ENCODE measurements at regions not wholly inside any gene's neighbourhood (a gene's known extent, or its start where the extent isn't known, plus 50 kb on each side); places are given as distances from the start of the nearest gene placed in this dataset.

DNA sequence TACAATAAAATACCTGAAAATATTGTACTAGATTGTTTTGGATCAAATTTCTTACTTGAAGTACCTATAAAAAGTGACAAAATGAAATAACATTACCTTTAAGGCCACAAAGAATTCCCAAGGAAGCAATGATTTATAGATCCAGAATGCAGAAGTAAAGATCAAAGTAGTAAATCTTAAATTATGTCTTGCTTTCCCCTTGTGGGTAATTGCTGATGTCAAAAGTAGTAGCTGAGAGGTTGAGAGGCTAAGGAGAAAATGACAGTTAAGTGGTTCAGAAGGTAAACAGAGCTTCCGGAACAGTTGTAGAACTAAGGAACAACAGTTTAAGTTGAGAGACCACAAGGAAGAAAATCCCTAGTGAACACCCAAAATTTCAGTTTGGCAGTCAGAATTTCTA, 358.3 kb downstream of the GABRG1 start:
- H3F3A ChIP-seq (ENCODE audit: low read length, unreplicated experiment) = no peaks in the 10 kb centered on the region
- ChIA-PET CTCF (no interaction called here), POLR2A (ENCODE audit: unreplicated experiment) (no interaction called here)
- TF ChIP-seq EZH2 (IDR thresholded peaks at IDR 0.05; ENCODE audit: low read length, unreplicated experiment) = no peak
- TF ChIP-seq, protein P1, sequence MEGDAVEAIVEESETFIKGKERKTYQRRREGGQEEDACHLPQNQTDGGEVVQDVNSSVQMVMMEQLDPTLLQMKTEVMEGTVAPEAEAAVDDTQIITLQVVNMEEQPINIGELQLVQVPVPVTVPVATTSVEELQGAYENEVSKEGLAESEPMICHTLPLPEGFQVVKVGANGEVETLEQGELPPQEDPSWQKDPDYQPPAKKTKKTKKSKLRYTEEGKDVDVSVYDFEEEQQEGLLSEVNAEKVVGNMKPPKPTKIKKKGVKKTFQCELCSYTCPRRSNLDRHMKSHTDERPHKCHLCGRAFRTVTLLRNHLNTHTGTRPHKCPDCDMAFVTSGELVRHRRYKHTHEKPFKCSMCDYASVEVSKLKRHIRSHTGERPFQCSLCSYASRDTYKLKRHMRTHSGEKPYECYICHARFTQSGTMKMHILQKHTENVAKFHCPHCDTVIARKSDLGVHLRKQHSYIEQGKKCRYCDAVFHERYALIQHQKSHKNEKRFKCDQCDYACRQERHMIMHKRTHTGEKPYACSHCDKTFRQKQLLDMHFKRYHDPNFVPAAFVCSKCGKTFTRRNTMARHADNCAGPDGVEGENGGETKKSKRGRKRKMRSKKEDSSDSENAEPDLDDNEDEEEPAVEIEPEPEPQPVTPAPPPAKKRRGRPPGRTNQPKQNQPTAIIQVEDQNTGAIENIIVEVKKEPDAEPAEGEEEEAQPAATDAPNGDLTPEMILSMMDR (conservative IDR thresholded peaks at IDR 0.05; ENCODE audit: low read depth, low read length) = no peak
- no peak for TF ChIP-seq EZH2phosphoT487 (IDR thresholded peaks at IDR 0.05; ENCODE audit: borderline replicate concordance, low read length)
- H3K4me1 ChIP-seq (ENCODE audit: insufficient read depth, low read length) = no peaks in the 10 kb centered on the region
- H3K27me3 ChIP-seq (ENCODE audit: low read length) = no peaks in the 10 kb centered on the region
- H4K20me1 ChIP-seq (ENCODE audit: low read length) = no peaks in the 10 kb centered on the region
- no peak overlapping the region for H2AFZ ChIP-seq (ENCODE audit: low read length)
- H3K36me3 ChIP-seq (ENCODE audit: low read depth, low read length) = no peaks in the 10 kb centered on the region
- ATAC-seq (no peak), DNase-seq (no peak)
- H3K9ac ChIP-seq (ENCODE audit: low read length) = no peak overlapping the region
- no peak overlapping the region for H3K4me2 ChIP-seq (ENCODE audit: low read length)
- no peaks in the 10 kb centered on the region for H3K9me2 ChIP-seq (replicated peaks; ENCODE audit: low read length)
- no peaks in the 10 kb centered on the region for H3K79me2 ChIP-seq (ENCODE audit: low read length)
- intact Hi-C loops (cut with micrococcal nuclease) = no loop called here
- no peak overlapping the region for H3K27ac ChIP-seq (ENCODE audit: low read length)
- no peak overlapping the region for H3K4me3 ChIP-seq (ENCODE audit: low read length)
- H3K9me3 ChIP-seq (ENCODE audit: low read length) = no peaks in the 10 kb centered on the region
- BruUV-seq (replicated peaks) = no TSS peak

DNA sequence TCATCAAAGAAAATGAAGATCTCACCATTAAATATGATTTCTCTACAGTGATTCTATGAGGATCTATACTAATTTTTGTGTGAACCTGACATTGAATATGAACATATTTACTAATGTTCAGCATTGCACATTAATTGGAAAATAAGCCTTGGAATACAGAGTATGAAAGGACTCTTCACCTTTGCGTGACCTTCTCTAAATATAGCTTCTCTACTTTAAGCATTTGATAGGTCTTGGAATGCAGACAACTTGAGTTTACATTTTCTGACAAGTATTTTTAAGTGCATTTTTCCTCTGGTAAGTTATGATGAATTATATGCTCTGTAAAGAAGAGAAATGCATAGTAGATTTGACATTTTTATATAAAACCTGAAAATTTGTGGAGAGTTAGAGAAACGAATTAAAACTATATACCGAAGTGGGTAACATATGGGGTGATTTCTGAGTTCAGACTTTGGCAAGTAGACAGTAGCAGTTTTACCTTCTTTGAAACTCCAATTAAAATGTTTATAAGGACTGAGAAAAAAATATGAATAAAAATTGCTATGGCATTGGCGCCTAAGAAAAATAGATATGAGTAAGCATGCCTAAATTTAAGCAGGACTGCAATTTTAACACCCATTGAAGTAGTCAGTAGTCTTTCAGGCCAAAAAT, 371.9 kb downstream of the GABRG1 start:
- CTCF ChIA-PET = no interaction called here
- no peak overlapping the region for H3K4me3 ChIP-seq (ENCODE audit: low read length)
- H4K20me1 ChIP-seq (ENCODE audit: low read length) = no peaks in the 10 kb centered on the region
- H3K9ac ChIP-seq (ENCODE audit: low read length) = no peak overlapping the region
- no peak overlapping the region for H3K4me2 ChIP-seq (ENCODE audit: low read length)
- intact Hi-C loops (cut with micrococcal nuclease) = no loop called here
- no peaks in the 10 kb centered on the region for H3K79me2 ChIP-seq (ENCODE audit: low read length)
- ATAC-seq = no peak
- no peaks in the 10 kb centered on the region for H3F3A ChIP-seq (ENCODE audit: low read length, unreplicated experiment)
- no peak overlapping the region for H3K27ac ChIP-seq (ENCODE audit: low read length)
- DNase-seq = no peak
- H3K4me1 ChIP-seq (ENCODE audit: insufficient read depth, low read length) = no peaks in the 10 kb centered on the region
- TF ChIP-seq EZH2phosphoT487 (IDR thresholded peaks at IDR 0.05; ENCODE audit: borderline replicate concordance, low read length) = no peak
- TF ChIP-seq, protein P1 (conservative IDR thresholded peaks at IDR 0.05; ENCODE audit: low read depth, low read length) = no peak
- no peak for TF ChIP-seq EZH2 (IDR thresholded peaks at IDR 0.05; ENCODE audit: low read length, unreplicated experiment)
- no peaks in the 10 kb centered on the region for H3K9me2 ChIP-seq (replicated peaks; ENCODE audit: low read length)
- no peaks in the 10 kb centered on the region for H3K27me3 ChIP-seq (ENCODE audit: low read length)
- POLR2A ChIA-PET (ENCODE audit: unreplicated experiment) = no interaction called here
- no peaks in the 10 kb centered on the region for H3K9me3 ChIP-seq (ENCODE audit: low read length)
- no peak overlapping the region for H2AFZ ChIP-seq (ENCODE audit: low read length)
- BruUV-seq (replicated peaks) = no TSS peak
- no peaks in the 10 kb centered on the region for H3K36me3 ChIP-seq (ENCODE audit: low read depth, low read length)

DNA sequence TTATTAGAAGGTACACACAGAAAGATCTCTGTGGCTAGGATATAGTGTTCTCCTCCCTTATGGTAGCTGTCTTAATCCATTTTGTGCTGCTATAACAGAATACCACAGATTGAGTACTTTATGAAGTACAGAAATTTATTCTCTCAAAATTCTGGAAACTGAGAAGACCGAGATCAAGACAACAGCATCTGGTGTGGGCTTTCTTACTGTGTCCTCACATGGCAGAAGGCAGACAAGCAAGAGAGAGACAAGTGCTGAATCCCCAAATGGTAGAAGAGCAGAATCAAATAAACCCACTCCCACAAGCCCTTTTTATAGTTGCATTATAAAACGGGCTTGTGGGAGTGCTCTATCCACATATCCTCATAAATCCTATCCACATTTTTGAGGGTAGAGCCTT, 373.1 kb downstream of the GABRG1 start:
- Histone ChIP-seq H3K9me3 (ENCODE audit: low read length) (no peaks in the 10 kb centered on the region), H2AFZ (ENCODE audit: low read length) (no peak overlapping the region), H3F3A (ENCODE audit: low read length, unreplicated experiment) (no peaks in the 10 kb centered on the region), H3K4me2 (ENCODE audit: low read length) (no peak overlapping the region), H3K27me3 (ENCODE audit: low read length) (no peaks in the 10 kb centered on the region), H4K20me1 (ENCODE audit: low read length) (no peaks in the 10 kb centered on the region), H3K9me2 (replicated peaks; ENCODE audit: low read length) (no peaks in the 10 kb centered on the region), H3K4me3 (ENCODE audit: low read length) (no peak overlapping the region), H3K9ac (ENCODE audit: low read length) (no peak overlapping the region), H3K36me3 (ENCODE audit: low read depth, low read length) (no peaks in the 10 kb centered on the region), H3K79me2 (ENCODE audit: low read length) (no peaks in the 10 kb centered on the region), H3K27ac (ENCODE audit: low read length) (no peak overlapping the region), H3K4me1 (ENCODE audit: insufficient read depth, low read length) (no peaks in the 10 kb centered on the region)
- TF ChIP-seq EZH2phosphoT487 (IDR thresholded peaks at IDR 0.05; ENCODE audit: borderline replicate concordance, low read length) (no peak), EZH2 (IDR thresholded peaks at IDR 0.05; ENCODE audit: low read length, unreplicated experiment) (no peak)
- TF ChIP-seq, protein P1 (conservative IDR thresholded peaks at IDR 0.05; ENCODE audit: low read depth, low read length) = no peak
- no peak for DNase-seq
- ChIA-PET CTCF (no interaction called here), POLR2A (ENCODE audit: unreplicated experiment) (no interaction called here)
- intact Hi-C loops (cut with micrococcal nuclease) = no loop called here
- no TSS peak for BruUV-seq (replicated peaks)
- ATAC-seq = no peak
